Testis (tissue), 2 donors: ENCODE measurements at regions not wholly inside any gene's neighbourhood (a gene's known extent, or its start where the extent isn't known, plus 50 kb on each side); places are given as distances from the start of the nearest gene placed in this dataset.

Source experiments
- DNase-seq: peaks from one replicate; pipeline ENCODE4 v3.0.0-alpha.2; 2019
- H3K27ac ChIP-seq, 2 donors: fragments of 200-600 bp; sonication (generic); one replicate each; pipeline ENCODE4 v1.5.1; 2019
- H3K27me3 ChIP-seq: fragments of 200-600 bp; sonication (generic); one replicate; pipeline ENCODE4 v1.5.1; 2019
- H3K36me3 ChIP-seq: fragments of 200-600 bp; sonication (generic); one replicate; pipeline ENCODE4 v1.5.1; 2017; ENCODE audit warnings: low read depth; ENCODE audit errors: missing control alignments
- H3K4me1 ChIP-seq: fragments of 200-600 bp; sonication (generic); one replicate; pipeline ENCODE4 v1.5.1; 2019
- H3K4me3 ChIP-seq, 2 donors: fragments of 200-600 bp; sonication (generic); one replicate each; pipeline ENCODE4 v1.5.1; 2017 to 2019
- H3K9me3 ChIP-seq: fragments of 200-600 bp; sonication (generic); one replicate; pipeline ENCODE4 v1.5.1; 2017
- POLR2A ChIP-seq: fragments of 450-650 bp; IDR thresholded peaks from one replicate; pipeline ENCODE4 v1.6.1; 2017; ENCODE audit warnings: antibody characterized with exemption, mild to moderate bottlenecking, moderate library complexity
- WGBS, 2 donors: methylation state at CpG; one replicate each; pipeline ENCODE4 v1.1.5; 2018; 5-methylcytosine and 5-hydroxymethylcytosine counted together
- intact Hi-C: fragments of 100-400 bp; cut with DNase I; formaldehyde crosslinking; loops from one replicate; pipeline ENCODE4 v1.15.1; 2023; ENCODE audit warnings: low total_unique reads
- TF ChIP-seq, protein P1 (sequence below), 3 experiments: fragments of 450-650 bp in 2 of 3; fragments of 200-600 bp in 1 of 3; sonication (generic) in 1 of 3; IDR thresholded peaks; one replicate each; pipeline ENCODE4 v1.5.1; 2016 to 2019; ENCODE audit warnings: antibody characterized with exemption in 3 of 3, mild to moderate bottlenecking in 2 of 3, moderate library complexity in 1 of 3

- no peak for DNase-seq
- no peak overlapping the region for H3K4me3 ChIP-seq
- H3K27me3 ChIP-seq, result no peaks in the 10 kb centered on the region
- H3K4me1 ChIP-seq, result no peaks in the 10 kb centered on the region
- no peak overlapping the region for H3K27ac ChIP-seq
- no peaks in the 10 kb centered on the region for H3K9me3 ChIP-seq
- H3K36me3 ChIP-seq, result no peaks in the 10 kb centered on the region
- TF ChIP-seq, protein P1, sequence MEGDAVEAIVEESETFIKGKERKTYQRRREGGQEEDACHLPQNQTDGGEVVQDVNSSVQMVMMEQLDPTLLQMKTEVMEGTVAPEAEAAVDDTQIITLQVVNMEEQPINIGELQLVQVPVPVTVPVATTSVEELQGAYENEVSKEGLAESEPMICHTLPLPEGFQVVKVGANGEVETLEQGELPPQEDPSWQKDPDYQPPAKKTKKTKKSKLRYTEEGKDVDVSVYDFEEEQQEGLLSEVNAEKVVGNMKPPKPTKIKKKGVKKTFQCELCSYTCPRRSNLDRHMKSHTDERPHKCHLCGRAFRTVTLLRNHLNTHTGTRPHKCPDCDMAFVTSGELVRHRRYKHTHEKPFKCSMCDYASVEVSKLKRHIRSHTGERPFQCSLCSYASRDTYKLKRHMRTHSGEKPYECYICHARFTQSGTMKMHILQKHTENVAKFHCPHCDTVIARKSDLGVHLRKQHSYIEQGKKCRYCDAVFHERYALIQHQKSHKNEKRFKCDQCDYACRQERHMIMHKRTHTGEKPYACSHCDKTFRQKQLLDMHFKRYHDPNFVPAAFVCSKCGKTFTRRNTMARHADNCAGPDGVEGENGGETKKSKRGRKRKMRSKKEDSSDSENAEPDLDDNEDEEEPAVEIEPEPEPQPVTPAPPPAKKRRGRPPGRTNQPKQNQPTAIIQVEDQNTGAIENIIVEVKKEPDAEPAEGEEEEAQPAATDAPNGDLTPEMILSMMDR (IDR thresholded peaks at IDR 0.05), result no peak
- no peak for TF ChIP-seq POLR2A
- 86 to 88% methylated on average over 1 of the region's 1 CpG for WGBS, 2 donors
- intact Hi-C loops, result no loop called here
These were observed 114.5 kb downstream of the ZNF330 start for GRCh38 chr4:141335166-141335565.

DNA sequence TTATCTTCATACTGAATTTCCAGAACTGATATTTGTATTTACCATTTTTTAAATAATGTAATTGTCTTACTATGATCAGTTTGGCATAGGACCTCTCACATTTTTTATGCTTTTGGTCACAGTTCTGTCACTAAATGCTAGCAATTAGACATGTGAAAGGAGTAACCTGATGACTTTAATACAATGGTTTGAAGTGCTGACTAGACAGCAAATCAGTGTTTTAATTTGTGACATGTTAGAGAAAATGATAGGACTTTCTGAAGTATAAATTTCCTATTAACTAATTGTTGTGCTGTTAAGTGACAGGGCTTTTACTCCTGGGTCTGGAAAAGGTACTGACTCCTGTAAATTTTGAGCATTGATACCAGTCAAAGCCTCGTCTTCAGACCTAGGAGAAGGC is 117.5 kb downstream of the ZNF330 start:
- H3K36me3 ChIP-seq, result no peaks in the 10 kb centered on the region
- no peaks in the 10 kb centered on the region for H3K9me3 ChIP-seq
- H3K27me3 ChIP-seq, result no peaks in the 10 kb centered on the region
- no peak overlapping the region for H3K4me3 ChIP-seq
- no peak for DNase-seq
- 91 to 92% methylated on average over 1 of the region's 1 CpG for WGBS, 2 donors
- TF ChIP-seq, protein P1 (IDR thresholded peaks at IDR 0.05), result no peak
- TF ChIP-seq POLR2A, result no peak
- H3K27ac ChIP-seq, result no peak overlapping the region
- no peaks in the 10 kb centered on the region for H3K4me1 ChIP-seq
- intact Hi-C loops, result no loop called here

GRCh38 chr4:141339391-141339790 is 118.7 kb downstream of the ZNF330 start:
- no peaks in the 10 kb centered on the region for H3K36me3 ChIP-seq
- no peaks in the 10 kb centered on the region for H3K9me3 ChIP-seq
- no peak for DNase-seq
- intact Hi-C loops, result no loop called here
- H3K4me3 ChIP-seq, result no peak overlapping the region
- TF ChIP-seq, protein P1 (IDR thresholded peaks at IDR 0.05), result no peak
- no peak for TF ChIP-seq POLR2A
- no peaks in the 10 kb centered on the region for H3K4me1 ChIP-seq
- H3K27me3 ChIP-seq, result no peaks in the 10 kb centered on the region
- WGBS, 2 donors, result 75 to 86% methylated on average over 3 of the region's 3 CpGs
- H3K27ac ChIP-seq, result no peak overlapping the region

DNA sequence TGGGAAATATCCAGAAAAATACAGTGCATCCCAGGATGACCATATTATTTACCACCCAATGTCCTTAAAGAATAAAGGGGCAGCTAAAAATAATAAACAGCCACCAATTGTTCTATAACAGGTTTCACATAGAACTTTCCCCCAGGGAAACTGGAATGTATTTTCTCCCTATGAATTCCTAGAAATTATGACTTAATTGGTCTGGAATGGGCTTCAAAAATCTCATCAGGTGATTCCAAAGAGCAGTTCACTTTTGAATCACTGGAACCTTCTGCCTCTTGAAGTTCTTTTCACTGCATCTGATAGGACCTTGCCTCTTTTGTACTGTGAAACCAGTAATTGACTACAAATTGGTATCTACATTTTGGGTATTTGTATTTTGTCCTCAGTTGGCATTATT is 119.3 kb downstream of the ZNF330 start:
- TF ChIP-seq, protein P1 (IDR thresholded peaks at IDR 0.05), result no peak
- no peak for TF ChIP-seq POLR2A
- no peaks in the 10 kb centered on the region for H3K27me3 ChIP-seq
- H3K4me3 ChIP-seq, result no peak overlapping the region
- intact Hi-C loops, result no loop called here
- H3K9me3 ChIP-seq, result no peaks in the 10 kb centered on the region
- H3K36me3 ChIP-seq, result no peaks in the 10 kb centered on the region
- no peaks in the 10 kb centered on the region for H3K4me1 ChIP-seq
- no peak for DNase-seq
- no peak overlapping the region for H3K27ac ChIP-seq

GRCh38 chr4:141340458-141340857 is 119.8 kb downstream of the ZNF330 start:
- no peak for DNase-seq
- Histone ChIP-seq H3K27ac (no peak overlapping the region), H3K36me3 (no peaks in the 10 kb centered on the region), H3K27me3 (no peaks in the 10 kb centered on the region), H3K9me3 (no peaks in the 10 kb centered on the region), H3K4me3 (no peak overlapping the region), H3K4me1 (no peaks in the 10 kb centered on the region)
- TF ChIP-seq, protein P1 (IDR thresholded peaks at IDR 0.05), result no peak
- TF ChIP-seq POLR2A, result no peak
- intact Hi-C loops, result no loop called here
- WGBS, 2 donors, result 83 to 89% methylated on average over 2 of the region's 2 CpGs
